ENCODE measurements at regions not wholly inside any gene's neighbourhood (a gene's known extent, or its start where the extent isn't known, plus 50 kb on each side); places are given as distances from the start of the nearest gene placed in this dataset.
"Not testable (repeated sequence)": the region's sequence is repeated elsewhere in the genome, so short reads cannot be mapped to it uniquely, and the experiment has no call there.

DNA sequence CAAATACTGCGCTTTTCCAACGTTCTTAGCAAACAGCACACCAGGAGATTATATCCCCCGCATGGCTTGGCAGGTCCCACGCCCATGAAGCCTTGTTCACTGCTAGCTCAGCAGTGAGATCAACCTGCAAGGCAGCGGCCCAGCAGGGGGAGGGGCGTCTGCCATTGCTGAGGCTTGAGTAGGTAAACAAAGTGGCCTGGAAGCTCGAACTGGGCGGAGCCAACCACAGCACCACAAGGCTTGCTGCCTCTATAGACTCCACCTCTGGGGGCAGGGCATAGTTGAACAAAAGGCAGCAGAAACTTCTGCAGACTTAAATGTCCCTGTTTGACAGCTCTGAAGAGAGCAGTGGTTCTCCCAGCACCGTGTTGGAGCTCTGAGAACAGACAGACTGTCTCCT lies 239.2 kb downstream of the NDUFS4 start:
- TF ChIP-seq, protein P1, sequence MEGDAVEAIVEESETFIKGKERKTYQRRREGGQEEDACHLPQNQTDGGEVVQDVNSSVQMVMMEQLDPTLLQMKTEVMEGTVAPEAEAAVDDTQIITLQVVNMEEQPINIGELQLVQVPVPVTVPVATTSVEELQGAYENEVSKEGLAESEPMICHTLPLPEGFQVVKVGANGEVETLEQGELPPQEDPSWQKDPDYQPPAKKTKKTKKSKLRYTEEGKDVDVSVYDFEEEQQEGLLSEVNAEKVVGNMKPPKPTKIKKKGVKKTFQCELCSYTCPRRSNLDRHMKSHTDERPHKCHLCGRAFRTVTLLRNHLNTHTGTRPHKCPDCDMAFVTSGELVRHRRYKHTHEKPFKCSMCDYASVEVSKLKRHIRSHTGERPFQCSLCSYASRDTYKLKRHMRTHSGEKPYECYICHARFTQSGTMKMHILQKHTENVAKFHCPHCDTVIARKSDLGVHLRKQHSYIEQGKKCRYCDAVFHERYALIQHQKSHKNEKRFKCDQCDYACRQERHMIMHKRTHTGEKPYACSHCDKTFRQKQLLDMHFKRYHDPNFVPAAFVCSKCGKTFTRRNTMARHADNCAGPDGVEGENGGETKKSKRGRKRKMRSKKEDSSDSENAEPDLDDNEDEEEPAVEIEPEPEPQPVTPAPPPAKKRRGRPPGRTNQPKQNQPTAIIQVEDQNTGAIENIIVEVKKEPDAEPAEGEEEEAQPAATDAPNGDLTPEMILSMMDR (IDR thresholded peaks at IDR 0.05) = not testable (repeated sequence)
- not testable (repeated sequence) for TF ChIP-seq POLR2A (IDR thresholded peaks at IDR 0.05)
